BJ (cell line): ENCODE measurements at regions not wholly inside any gene's neighbourhood (a gene's known extent, or its start where the extent isn't known, plus 50 kb on each side); places are given as distances from the start of the nearest gene placed in this dataset.

Experiments
- CTCF ChIA-PET: fragments of 350-600 bp; formaldehyde crosslinking; extraction: SDS; loops from one replicate; lab custom pipeline; 2021; ENCODE audit warnings: antibody characterized with exemption, inconsistent platforms; lab: Yijun Ruan, JAX
- POLR2A ChIA-PET: fragments of 300-600 bp; sonication (Branson Sonifier 250); formaldehyde crosslinking; extraction: SDS; loops from one replicate; lab custom pipeline; 2021; ENCODE audit warnings: antibody characterized with exemption; lab: Charles Lee
- DNase-seq: peaks from one replicate; pipeline ENCODE4 v3.0.0-alpha.2; 2011; ENCODE audit warnings: low read depth
- H3K27me3 ChIP-seq: 2 replicates; pipeline ENCODE4 v1.6.0; 2011; ENCODE audit warnings: low read length; ENCODE audit not compliant: control insufficient read depth, insufficient read depth
- H3K36me3 ChIP-seq: 2 replicates; pipeline ENCODE4 v1.5.1; 2011; ENCODE audit warnings: low read length; ENCODE audit not compliant: control insufficient read depth, insufficient read depth
- H3K4me3 ChIP-seq: 2 replicates; pipeline ENCODE4 v1.5.1; 2011; ENCODE audit warnings: low read depth, mild to moderate bottlenecking, control low read depth, low read length
- CTCF ChIP-seq: IDR thresholded peaks from 2 replicates; pipeline ENCODE4 v1.5.1; 2011; ENCODE audit warnings: low read depth, mild to moderate bottlenecking, control low read depth, inconsistent platforms, low read length, moderate library complexity; ENCODE audit not compliant: insufficient read depth

- H3K4me3 ChIP-seq, result no peak overlapping the region
- POLR2A ChIA-PET, result no interaction called here
- no peaks in the 10 kb centered on the region for H3K27me3 ChIP-seq
- no peaks in the 10 kb centered on the region for H3K36me3 ChIP-seq
- TF ChIP-seq CTCF, result no peak
- CTCF ChIA-PET, result interaction anchor here (1.7 kb wide), 1 partner anchor 41 kb away, joined by 3 read pairs; no protein-coding TSS in a partner anchor
- DNase-seq, result no peak
Observed at GRCh38 chr18:27558388-27559155, 373.5 kb upstream of the CHST9 start.

GRCh38 chr18:27556741-27557140 lies 371.6 kb upstream of the CHST9 start:
- TF ChIP-seq CTCF, result no peak
- DNase-seq, result no peak
- ChIA-PET CTCF (no interaction called here), POLR2A (no interaction called here)
- Histone ChIP-seq H3K27me3 (no peaks in the 10 kb centered on the region), H3K4me3 (no peak overlapping the region), H3K36me3 (no peaks in the 10 kb centered on the region)

GRCh38 chr18:27549335-27550039 lies 364.4 kb upstream of the CHST9 start:
- no peak for TF ChIP-seq CTCF
- ChIA-PET POLR2A (no interaction called here), CTCF (no interaction called here)
- no peaks in the 10 kb centered on the region for H3K27me3 ChIP-seq
- H3K36me3 ChIP-seq, result no peaks in the 10 kb centered on the region
- H3K4me3 ChIP-seq, result no peak overlapping the region
- no peak for DNase-seq

- TF ChIP-seq CTCF, result no peak
- CTCF ChIA-PET, result no interaction called here
- DNase-seq, result no peak
- POLR2A ChIA-PET, result no interaction called here
- Histone ChIP-seq H3K4me3 (no peak overlapping the region), H3K36me3 (no peaks in the 10 kb centered on the region), H3K27me3 (no peaks in the 10 kb centered on the region)
Observed at GRCh38 chr18:27546991-27547390, 361.9 kb upstream of the CHST9 start.

GRCh38 chr18:27544206-27544605 lies 359.1 kb upstream of the CHST9 start:
- no peak for TF ChIP-seq CTCF
- no peaks in the 10 kb centered on the region for H3K27me3 ChIP-seq
- H3K4me3 ChIP-seq, result no peak overlapping the region
- no peaks in the 10 kb centered on the region for H3K36me3 ChIP-seq
- DNase-seq, result no peak
- POLR2A ChIA-PET, result no interaction called here
- CTCF ChIA-PET, result no interaction called here
